ENCODE measurements at regions not wholly inside any gene's neighbourhood (a gene's known extent, or its start where the extent isn't known, plus 50 kb on each side); places are given as distances from the start of the nearest gene placed in this dataset.
"Not testable (repeated sequence)": the region's sequence is repeated elsewhere in the genome, so short reads cannot be mapped to it uniquely, and the experiment has no call there.

DNA sequence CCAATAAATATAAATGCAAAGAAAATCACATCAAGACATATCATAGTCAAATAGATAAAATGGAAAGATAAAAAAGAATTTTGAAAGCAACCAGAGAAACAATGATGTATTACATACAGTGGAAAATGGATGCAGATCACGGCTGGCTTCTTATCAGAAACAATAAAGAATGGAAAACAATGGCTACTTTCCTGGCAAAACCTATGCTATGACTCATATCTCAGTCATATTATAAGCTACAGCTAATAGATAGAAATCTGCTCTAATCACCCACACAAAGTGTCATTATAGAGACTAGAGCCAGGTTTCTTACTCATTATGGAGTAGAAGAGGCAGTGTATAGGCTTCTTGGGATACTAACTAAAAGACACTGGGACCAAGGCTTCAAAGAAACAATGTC, 93.5 kb upstream of the TACR1 start:
- TF ChIP-seq, protein P1, sequence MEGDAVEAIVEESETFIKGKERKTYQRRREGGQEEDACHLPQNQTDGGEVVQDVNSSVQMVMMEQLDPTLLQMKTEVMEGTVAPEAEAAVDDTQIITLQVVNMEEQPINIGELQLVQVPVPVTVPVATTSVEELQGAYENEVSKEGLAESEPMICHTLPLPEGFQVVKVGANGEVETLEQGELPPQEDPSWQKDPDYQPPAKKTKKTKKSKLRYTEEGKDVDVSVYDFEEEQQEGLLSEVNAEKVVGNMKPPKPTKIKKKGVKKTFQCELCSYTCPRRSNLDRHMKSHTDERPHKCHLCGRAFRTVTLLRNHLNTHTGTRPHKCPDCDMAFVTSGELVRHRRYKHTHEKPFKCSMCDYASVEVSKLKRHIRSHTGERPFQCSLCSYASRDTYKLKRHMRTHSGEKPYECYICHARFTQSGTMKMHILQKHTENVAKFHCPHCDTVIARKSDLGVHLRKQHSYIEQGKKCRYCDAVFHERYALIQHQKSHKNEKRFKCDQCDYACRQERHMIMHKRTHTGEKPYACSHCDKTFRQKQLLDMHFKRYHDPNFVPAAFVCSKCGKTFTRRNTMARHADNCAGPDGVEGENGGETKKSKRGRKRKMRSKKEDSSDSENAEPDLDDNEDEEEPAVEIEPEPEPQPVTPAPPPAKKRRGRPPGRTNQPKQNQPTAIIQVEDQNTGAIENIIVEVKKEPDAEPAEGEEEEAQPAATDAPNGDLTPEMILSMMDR (conservative IDR thresholded peaks at IDR 0.05; ENCODE audit: low read length): no peak
- no peak for TF ChIP-seq EZH2phosphoT487 (IDR thresholded peaks at IDR 0.05; ENCODE audit: borderline replicate concordance, low read depth, low read length)
- H3K36me3 ChIP-seq (ENCODE audit: insufficient read depth, low read length): no peaks in the 10 kb centered on the region
- no peaks in the 10 kb centered on the region for H3K9me3 ChIP-seq (ENCODE audit: low read length)
- intact Hi-C loops (cut with micrococcal nuclease; ENCODE audit: unreplicated experiment): no loop called here
- no peak overlapping the region for H3K4me3 ChIP-seq (ENCODE audit: low read depth, low read length, poor library complexity, severe bottlenecking)
- no peaks in the 10 kb centered on the region for H4K20me1 ChIP-seq (ENCODE audit: insufficient read depth, low read length)
- no peaks in the 10 kb centered on the region for H3K79me2 ChIP-seq (ENCODE audit: insufficient read depth, low read depth, low read length)
- ChIA-PET POLR2A (no interaction called here), CTCF (ENCODE audit: unreplicated experiment) (no interaction called here)
- no peaks in the 10 kb centered on the region for H3K9me2 ChIP-seq (ENCODE audit: insufficient read depth, low read length)
- no TSS peak for BruUV-seq (replicated peaks)
- no peak for DNase-seq (ENCODE audit: low spot score)
- H3K4me2 ChIP-seq (ENCODE audit: low read length): no peak overlapping the region
- H2AFZ ChIP-seq (ENCODE audit: low read length): no peak overlapping the region
- no peak overlapping the region for H3K27ac ChIP-seq (ENCODE audit: low read depth, low read length, poor library complexity, severe bottlenecking)
- H3K4me1 ChIP-seq (ENCODE audit: insufficient read depth, low read length, poor library complexity, severe bottlenecking): no peaks in the 10 kb centered on the region

DNA sequence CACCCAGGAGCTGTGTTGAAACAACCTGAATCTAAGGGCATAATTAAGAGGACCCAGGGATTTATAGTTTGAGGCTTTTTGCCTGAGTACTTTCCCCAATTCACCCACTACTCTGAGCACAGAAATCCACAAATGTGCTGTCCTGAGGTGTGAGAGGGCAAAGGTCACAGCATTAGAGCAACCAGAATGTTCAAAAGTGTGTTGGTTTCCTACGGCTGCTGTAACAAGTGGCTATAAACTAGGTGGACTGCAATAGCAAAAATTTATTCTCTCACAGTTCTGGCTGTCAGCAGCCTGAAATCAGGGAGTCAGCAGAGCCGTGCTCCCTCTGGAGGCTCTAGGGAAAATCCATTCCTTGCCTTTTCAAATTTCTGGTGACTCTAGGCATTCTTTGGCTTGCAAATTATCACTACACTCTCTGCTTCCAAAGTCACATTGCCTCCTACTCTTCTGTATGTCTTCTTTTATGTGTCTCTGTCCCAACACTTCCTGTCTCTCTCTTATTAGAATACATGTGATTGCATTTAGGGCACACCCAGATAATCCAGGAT, 91.4 kb upstream of the TACR1 start:
- Histone ChIP-seq H3K9me2 (ENCODE audit: insufficient read depth, low read length) (no peaks in the 10 kb centered on the region), H3K79me2 (ENCODE audit: insufficient read depth, low read depth, low read length) (no peaks in the 10 kb centered on the region), H4K20me1 (ENCODE audit: insufficient read depth, low read length) (no peaks in the 10 kb centered on the region), H3K36me3 (ENCODE audit: insufficient read depth, low read length) (no peaks in the 10 kb centered on the region), H3K27ac (ENCODE audit: low read depth, low read length, poor library complexity, severe bottlenecking) (no peak overlapping the region), H3K4me3 (ENCODE audit: low read depth, low read length, poor library complexity, severe bottlenecking) (no peak overlapping the region), H3K4me1 (ENCODE audit: insufficient read depth, low read length, poor library complexity, severe bottlenecking) (no peaks in the 10 kb centered on the region), H2AFZ (ENCODE audit: low read length) (no peak overlapping the region), H3K9me3 (ENCODE audit: low read length) (no peaks in the 10 kb centered on the region), H3K4me2 (ENCODE audit: low read length) (no peak overlapping the region)
- DNase-seq (ENCODE audit: low spot score): no peak
- intact Hi-C loops (cut with micrococcal nuclease; ENCODE audit: unreplicated experiment): no loop called here
- CTCF ChIA-PET (ENCODE audit: unreplicated experiment): no interaction called here
- no peak for TF ChIP-seq EZH2phosphoT487 (IDR thresholded peaks at IDR 0.05; ENCODE audit: borderline replicate concordance, low read depth, low read length)
- TF ChIP-seq, protein P1 (conservative IDR thresholded peaks at IDR 0.05; ENCODE audit: low read length): no peak
- no TSS peak for BruUV-seq (replicated peaks)
- POLR2A ChIA-PET: interaction anchor here (1.0 kb wide), 1 partner anchor 178 kb away, joined by 4 read pairs; no protein-coding TSS in a partner anchor

DNA sequence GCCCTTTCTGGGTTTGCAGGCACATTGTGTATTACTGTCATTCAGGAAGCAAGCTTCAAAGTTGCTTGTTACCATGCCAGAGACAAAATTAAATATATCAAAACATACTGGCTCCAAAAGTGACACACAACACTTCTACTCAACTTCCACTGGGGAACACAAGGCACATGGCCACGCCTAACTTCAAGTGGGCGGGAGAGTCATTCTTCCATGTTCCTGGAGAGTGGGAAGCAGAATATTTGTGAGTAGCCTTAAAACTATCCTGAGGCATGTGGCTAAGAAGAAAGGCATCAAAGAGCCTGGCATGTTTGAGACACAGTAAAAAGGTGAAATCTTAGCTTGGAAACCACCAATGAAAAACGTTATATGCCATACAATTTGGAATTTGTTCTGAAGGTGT, 90.5 kb upstream of the TACR1 start:
- no peak overlapping the region for H2AFZ ChIP-seq (ENCODE audit: low read length)
- no peak overlapping the region for H3K27ac ChIP-seq (ENCODE audit: low read depth, low read length, poor library complexity, severe bottlenecking)
- no peaks in the 10 kb centered on the region for H4K20me1 ChIP-seq (ENCODE audit: insufficient read depth, low read length)
- no peak for DNase-seq (ENCODE audit: low spot score)
- no peak overlapping the region for H3K4me2 ChIP-seq (ENCODE audit: low read length)
- no peak overlapping the region for H3K4me3 ChIP-seq (ENCODE audit: low read depth, low read length, poor library complexity, severe bottlenecking)
- CTCF ChIA-PET (ENCODE audit: unreplicated experiment): no interaction called here
- H3K9me2 ChIP-seq (ENCODE audit: insufficient read depth, low read length): no peaks in the 10 kb centered on the region
- intact Hi-C loops (cut with micrococcal nuclease; ENCODE audit: unreplicated experiment): no loop called here
- no peaks in the 10 kb centered on the region for H3K9me3 ChIP-seq (ENCODE audit: low read length)
- TF ChIP-seq EZH2phosphoT487 (IDR thresholded peaks at IDR 0.05; ENCODE audit: borderline replicate concordance, low read depth, low read length): no peak
- TF ChIP-seq, protein P1 (conservative IDR thresholded peaks at IDR 0.05; ENCODE audit: low read length): no peak
- no peaks in the 10 kb centered on the region for H3K4me1 ChIP-seq (ENCODE audit: insufficient read depth, low read length, poor library complexity, severe bottlenecking)
- H3K79me2 ChIP-seq (ENCODE audit: insufficient read depth, low read depth, low read length): no peaks in the 10 kb centered on the region
- no TSS peak for BruUV-seq (replicated peaks)
- POLR2A ChIA-PET: no interaction called here
- no peaks in the 10 kb centered on the region for H3K36me3 ChIP-seq (ENCODE audit: insufficient read depth, low read length)

DNA sequence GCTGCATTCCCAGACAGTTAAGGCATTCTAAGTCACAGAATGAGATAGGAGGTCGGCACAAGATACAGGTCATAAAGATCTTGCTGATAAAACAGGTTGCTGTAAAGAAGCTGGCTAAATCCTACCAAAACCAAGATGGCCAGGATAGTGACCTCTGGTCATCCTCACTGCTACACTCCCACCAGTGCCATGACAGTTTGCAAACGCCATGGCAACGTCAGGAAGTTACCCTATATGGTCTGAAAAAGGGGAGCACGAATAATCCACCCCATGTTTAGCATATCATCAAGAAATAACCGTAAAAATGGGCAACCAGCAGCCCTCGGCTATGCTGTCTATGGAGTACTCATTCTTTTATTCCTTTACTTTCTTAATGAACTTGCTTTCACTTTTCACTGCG, 89.9 kb upstream of the TACR1 start:
- H3K36me3 ChIP-seq (ENCODE audit: insufficient read depth, low read length); POLR2A ChIA-PET; H3K9me3 ChIP-seq (ENCODE audit: low read length); H3K27ac ChIP-seq (ENCODE audit: low read depth, low read length, poor library complexity, severe bottlenecking); CTCF ChIA-PET (ENCODE audit: unreplicated experiment); BruUV-seq (replicated peaks); H3K4me3 ChIP-seq (ENCODE audit: low read depth, low read length, poor library complexity, severe bottlenecking); H2AFZ ChIP-seq (ENCODE audit: low read length); intact Hi-C loops (cut with micrococcal nuclease; ENCODE audit: unreplicated experiment); H3K79me2 ChIP-seq (ENCODE audit: insufficient read depth, low read depth, low read length); H3K4me2 ChIP-seq (ENCODE audit: low read length); DNase-seq (ENCODE audit: low spot score); H4K20me1 ChIP-seq (ENCODE audit: insufficient read depth, low read length); H3K9me2 ChIP-seq (ENCODE audit: insufficient read depth, low read length); H3K4me1 ChIP-seq (ENCODE audit: insufficient read depth, low read length, poor library complexity, severe bottlenecking): not testable (repeated sequence)

All from OCI-LY7 (cell line).